ENCODE measurements at regions not wholly inside any gene's neighbourhood (a gene's known extent, or its start where the extent isn't known, plus 50 kb on each side); places are given as distances from the start of the nearest gene placed in this dataset.
"Not testable (repeated sequence)": the region's sequence is repeated elsewhere in the genome, so short reads cannot be mapped to it uniquely, and the experiment has no call there.

- no peak for DNase-seq (ENCODE audit: extremely low read depth in 1 of 11, low read depth in 9 of 11, low spot score in 4 of 11)
Observed at GRCh38 chr13:44135566-44135965, 238.1 kb upstream of the SERP2 start.

DNA sequence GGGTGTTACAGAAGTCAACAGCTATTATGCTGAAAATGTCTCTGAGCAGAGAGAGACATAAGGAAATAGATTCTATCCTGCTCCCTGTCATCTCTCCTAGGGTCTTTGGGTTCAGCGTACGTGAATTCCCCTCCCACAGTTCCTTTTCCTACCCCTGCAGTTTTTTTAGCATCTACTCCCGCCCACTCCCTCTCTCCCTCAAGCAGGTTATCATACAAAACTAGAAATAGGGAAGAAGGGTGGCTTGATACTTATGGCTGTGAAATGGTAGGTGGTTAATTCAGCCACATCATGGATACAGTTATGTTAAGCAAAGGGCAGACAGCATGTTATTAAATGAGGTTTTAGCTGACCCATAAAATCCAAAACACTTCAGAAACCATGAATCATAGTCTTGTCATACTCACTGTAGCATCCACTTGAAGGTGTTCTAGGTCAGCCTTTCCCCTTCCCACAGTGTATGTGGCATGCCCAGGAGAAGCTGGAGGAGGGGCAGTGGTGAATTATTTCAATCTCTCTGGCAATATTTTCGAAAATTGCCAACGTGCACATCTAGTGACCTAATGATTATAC lies 236.8 kb upstream of the SERP2 start:
- DNase-seq (ENCODE audit: extremely low read depth in 1 of 11, low read depth in 9 of 11, low spot score in 4 of 11) = no peak

- no peak for DNase-seq (ENCODE audit: extremely low read depth in 1 of 11, low read depth in 9 of 11, low spot score in 4 of 11)
Observed at GRCh38 chr13:44137466-44137865, 236.2 kb upstream of the SERP2 start.

GRCh38 chr13:44140146-44140545 lies 233.5 kb upstream of the SERP2 start:
- no peak for DNase-seq (ENCODE audit: extremely low read depth in 1 of 11, low read depth in 9 of 11, low spot score in 4 of 11)

DNA sequence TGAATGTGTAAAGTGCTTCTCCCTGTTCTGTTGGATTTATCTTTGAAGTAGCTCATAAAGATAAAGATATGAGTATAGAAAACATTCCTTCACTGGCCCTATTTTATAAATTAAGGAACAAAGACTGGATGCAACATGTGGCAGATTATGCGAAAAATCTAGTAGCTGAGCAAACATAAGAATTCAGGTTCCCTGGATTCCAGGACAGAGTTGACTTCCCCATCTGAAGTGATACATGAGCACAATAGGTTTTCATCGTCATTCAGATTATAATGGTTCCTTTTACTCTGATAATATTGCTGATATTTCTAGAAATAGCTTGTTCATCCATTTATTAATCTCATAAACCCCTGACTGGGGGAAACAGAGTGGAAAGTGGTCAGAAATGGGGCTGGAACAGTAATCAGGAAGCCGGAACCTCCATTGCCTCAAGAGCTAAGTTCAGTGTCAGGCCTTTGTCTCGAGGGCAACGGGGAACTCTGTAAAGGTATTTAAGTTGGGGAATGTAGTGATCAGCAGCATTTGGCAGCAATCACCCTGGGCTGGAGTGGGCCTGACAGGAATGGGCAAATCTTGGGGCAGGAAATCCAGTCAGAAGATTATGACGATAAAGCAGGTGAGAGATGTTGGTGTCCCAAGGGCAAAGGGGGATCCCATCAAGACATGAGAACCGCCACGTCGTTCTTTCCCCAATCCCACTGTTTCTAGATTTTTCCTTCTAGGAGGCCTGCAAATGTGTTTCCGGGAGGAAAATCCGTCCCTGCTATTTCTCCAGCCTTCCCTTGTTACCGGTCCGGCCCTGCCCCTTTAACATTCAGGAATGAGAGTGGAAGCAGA lies 232.5 kb upstream of the SERP2 start:
- DNase-seq (ENCODE audit: extremely low read depth in 1 of 11, low read depth in 9 of 11, low spot score in 4 of 11) = no peak

DNA sequence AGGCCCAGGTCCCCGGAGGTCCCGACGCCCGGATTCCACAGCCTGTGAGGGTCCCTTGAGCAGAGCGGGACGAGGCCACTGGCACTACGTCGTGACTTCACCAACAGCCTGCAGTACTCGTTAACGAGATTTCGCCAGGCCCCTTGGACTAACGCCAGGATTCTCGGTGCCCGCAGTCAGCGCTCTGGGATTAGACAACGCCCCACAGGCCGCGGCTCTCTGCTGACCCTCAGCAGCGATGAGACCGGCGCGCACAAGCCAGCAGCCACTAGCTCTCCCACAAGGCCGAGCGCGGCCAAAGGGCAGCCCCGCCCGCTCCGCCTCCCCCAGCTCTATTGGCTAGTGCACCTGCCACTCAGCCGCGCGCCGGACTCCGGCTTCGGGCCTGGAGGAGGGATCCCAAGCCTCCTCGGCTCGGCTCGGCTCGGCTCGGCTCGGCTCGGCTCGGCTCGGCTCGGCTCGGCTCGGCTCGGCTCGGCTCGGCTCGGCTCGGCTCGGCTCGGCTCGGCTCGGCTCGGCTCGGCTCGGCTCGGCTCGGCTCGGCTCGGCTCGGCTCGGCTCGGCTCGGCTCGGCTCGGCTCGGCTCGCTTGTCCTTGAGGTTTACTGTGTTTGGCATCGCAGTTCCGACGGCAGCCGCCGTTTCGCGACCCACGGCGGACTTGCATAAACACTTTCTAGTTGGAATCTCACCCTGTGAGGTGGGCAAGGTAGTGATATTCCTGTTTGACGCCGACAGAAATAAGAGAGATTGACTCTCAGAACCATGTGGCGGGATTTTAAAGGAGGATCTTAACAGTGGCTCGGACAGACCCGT lies 231.7 kb upstream of the SERP2 start:
- DNase-seq (ENCODE audit: extremely low read depth in 1 of 11, low read depth in 9 of 11, low spot score in 4 of 11) = peak; percentile 79 to 95 (median 90)

DNA sequence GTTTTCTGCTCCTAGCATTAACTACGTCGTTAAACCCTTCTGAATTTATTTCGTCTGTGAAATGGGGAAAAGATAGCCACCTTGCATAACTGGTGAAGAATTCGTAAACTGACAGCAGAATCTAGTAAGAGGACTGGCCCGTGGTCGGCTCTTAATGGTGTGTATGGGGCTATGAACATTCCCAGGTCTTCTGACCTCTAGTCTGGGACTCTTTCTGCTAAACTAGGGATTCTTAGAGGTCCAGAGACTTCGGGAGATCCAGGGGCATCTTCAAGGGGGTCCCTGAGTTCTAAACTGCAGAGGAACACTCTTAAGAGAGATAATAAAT lies 231.1 kb upstream of the SERP2 start:
- DNase-seq (ENCODE audit: extremely low read depth in 1 of 11, low read depth in 9 of 11, low spot score in 4 of 11) = no peak

DNA sequence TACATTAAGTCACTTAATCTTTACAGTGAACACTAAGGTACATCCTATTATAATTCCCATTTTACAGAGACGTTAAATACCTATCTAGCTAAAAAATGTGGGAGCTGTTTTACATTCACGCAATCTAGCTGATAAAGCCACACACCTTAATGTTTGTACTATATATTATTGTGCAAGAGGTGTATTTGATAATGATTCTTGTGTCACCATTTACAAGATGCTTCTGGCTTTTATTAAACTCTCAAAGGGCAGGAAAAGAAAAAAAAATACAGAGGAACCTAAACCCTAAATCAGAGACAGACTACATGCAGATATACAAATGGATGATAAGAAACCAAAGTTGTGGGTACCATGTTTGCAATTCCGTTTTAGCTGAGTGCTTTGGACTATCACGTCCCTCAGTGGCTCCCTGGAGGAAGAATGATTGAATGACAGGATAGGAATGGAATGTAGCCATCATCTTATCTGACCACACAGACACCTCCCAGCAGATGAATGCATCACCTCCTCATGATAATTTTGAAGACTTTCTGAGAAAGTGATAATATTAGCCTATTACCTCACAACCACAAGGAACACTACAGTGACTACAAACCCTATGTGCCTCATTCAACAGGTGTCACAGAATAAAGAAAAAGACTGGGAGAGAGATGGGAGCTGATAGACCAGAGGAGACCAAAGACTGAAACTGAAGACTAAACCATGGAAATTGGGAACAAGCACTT lies 230.5 kb upstream of the SERP2 start:
- DNase-seq (ENCODE audit: extremely low read depth in 1 of 11, low read depth in 9 of 11, low spot score in 4 of 11) = no peak

DNA sequence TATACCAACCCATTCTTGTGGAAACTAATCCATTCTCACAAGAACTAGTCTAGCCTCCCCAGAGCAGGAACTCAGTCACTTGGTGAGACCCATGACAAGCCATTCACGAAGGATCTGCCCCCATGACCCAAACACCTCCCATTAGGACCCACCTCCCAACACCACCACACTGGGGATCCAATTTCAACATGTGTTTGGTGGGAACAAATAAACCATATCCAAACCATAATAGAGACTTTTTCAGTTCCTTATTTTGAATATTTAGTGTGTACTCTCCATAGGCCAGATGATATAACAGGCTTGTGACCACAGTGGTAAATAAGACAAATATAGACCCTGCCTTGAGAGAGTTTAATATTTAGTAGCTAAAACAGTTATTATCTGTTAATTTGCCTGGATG lies 227.5 kb upstream of the SERP2 start:
- DNase-seq (ENCODE audit: extremely low read depth in 1 of 11, low read depth in 9 of 11, low spot score in 4 of 11) = no peak

DNA sequence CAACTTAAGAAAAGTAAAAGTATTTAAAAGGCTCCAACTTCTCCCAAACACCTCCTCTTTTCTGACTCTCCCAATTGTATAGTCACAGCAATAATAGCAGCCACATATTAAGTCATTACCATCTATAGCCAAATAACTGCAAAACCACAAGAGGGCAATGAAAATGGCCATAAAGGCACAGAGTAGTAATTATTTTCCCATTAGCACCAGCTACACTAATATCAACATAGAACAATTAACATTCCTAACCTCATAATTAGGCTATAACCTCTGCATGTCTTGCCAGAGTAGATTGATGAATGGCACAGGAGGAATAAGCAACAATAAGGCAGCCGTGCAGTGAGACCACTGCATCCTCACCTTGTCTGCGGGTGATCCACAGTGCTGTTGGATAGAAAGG lies 226.4 kb upstream of the SERP2 start:
- DNase-seq (ENCODE audit: extremely low read depth in 1 of 11, low read depth in 9 of 11, low spot score in 4 of 11) = no peak

GRCh38 chr13:44147648-44148047 lies 226.0 kb upstream of the SERP2 start:
- no peak for DNase-seq (ENCODE audit: extremely low read depth in 1 of 11, low read depth in 9 of 11, low spot score in 4 of 11)

- DNase-seq (ENCODE audit: extremely low read depth in 1 of 11, low read depth in 9 of 11, low spot score in 4 of 11) = no peak
Observed at GRCh38 chr13:44148159-44148914, 225.3 kb upstream of the SERP2 start.

DNA sequence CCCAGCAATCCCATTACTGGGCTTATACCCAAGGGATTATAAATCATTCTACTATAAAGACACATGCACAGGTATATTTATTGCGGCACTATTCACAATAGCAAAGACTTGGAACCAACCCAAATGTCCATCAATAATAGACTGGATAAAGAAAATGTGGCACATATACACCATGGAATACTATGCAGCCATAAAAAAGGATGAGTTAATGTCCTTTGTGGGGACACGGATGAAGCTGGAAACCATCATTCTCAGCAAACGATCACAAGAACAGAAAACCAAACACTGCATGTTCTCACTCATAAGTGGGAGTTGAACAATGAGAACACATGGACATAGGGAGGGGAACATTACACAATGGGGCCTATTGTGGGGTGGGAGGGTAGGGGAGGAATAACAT lies 224.4 kb upstream of the SERP2 start:
- DNase-seq (ENCODE audit: extremely low read depth in 1 of 11, low read depth in 9 of 11, low spot score in 4 of 11) = not testable (repeated sequence)

DNA sequence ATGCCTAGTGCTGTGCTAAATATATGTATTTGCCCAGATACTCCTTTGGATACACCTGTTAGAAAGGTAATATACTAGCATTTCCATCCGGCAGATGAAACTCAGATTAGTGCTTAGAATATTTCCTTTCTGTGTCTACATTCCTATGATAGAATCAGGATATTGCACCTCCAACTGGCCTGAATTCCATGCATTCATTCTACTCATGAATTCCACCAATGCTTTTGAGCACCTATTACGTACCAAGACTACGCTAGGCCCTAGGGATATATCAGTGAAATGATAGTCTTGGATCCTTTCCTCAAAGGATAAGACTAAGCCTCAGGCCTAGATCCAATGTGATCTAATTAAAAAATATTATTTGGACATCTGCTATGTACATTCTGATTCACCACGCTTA lies 223.8 kb upstream of the SERP2 start:
- no peak for DNase-seq (ENCODE audit: extremely low read depth in 1 of 11, low read depth in 9 of 11, low spot score in 4 of 11)

GRCh38 chr13:44151474-44151873 lies 222.2 kb upstream of the SERP2 start:
- no peak for DNase-seq (ENCODE audit: extremely low read depth in 1 of 11, low read depth in 9 of 11, low spot score in 4 of 11)

DNA sequence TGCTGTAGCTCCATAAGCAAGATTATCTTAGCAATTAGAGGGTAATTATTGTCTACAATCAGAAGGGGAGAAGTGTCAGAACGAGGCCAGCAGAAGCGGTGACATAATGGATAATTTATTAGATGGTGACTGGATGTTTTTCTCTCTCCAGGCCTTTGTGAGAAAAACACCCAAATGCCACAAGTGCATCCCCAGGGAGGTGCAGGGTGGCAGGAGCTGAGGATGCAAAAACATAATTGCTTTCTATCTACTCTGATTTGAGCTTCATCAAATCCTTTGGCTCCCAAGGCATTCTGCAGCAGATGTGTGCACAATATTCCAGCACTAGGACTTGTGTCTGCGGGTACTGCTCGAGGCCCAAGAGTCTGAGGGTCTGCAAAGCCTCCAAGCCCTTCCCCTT lies 220.1 kb upstream of the SERP2 start:
- DNase-seq (ENCODE audit: extremely low read depth in 1 of 11, low read depth in 9 of 11, low spot score in 4 of 11) = no peak

- DNase-seq (ENCODE audit: extremely low read depth in 1 of 11, low read depth in 9 of 11, low spot score in 4 of 11) = peak; percentile 70 to 87 (median 77)
Observed at GRCh38 chr13:44155422-44156293, 218.0 kb upstream of the SERP2 start.

DNA sequence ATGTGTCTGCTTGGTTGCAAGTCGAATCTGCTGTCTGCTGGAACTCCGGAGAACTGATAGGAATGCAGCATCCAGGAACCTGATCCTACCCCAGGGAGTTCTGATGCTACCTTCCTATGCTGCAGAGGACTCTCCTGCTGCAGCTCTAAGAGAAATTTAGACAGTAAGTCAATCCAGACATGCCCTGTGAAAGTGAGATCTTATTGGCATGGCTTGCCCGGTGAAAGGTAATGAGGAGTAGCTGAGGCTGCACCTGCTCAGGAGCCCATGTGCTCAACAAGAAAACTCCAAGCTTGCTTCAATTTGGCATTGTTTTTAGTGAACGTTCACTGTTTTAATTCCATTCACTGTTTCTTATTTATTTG lies 217.3 kb upstream of the SERP2 start:
- DNase-seq (ENCODE audit: extremely low read depth in 1 of 11, low read depth in 9 of 11, low spot score in 4 of 11) = no peak

All from renal cortex interstitium (tissue), 11 donors.